Breast epithelium (tissue), 4 donors: ENCODE measurements at regions not wholly inside any gene's neighbourhood (a gene's known extent, or its start where the extent isn't known, plus 50 kb on each side); places are given as distances from the start of the nearest gene placed in this dataset.

Source experiments
- DNase-seq, 2 donors: peaks; one replicate each; pipeline ENCODE4 v3.0.0-alpha.2; 2019; ENCODE audit warnings: low spot score in 2 of 2
- H3K27ac ChIP-seq, 2 donors: fragments of 200-600 bp; sonication (generic) in 1 of 2; one replicate each; pipeline ENCODE4 v1.5.1; 2016 to 2019; ENCODE audit warnings: mild to moderate bottlenecking in 1 of 2
- H3K27me3 ChIP-seq, 2 donors: fragments of 200-600 bp; sonication (generic) in 1 of 2; one replicate each; pipeline versions ENCODE4 v1.5.1 to v1.6.0; 2017 to 2019; ENCODE audit warnings: control low read depth in 1 of 2, mild to moderate bottlenecking in 1 of 2
- H3K36me3 ChIP-seq: fragments of 200-600 bp; one replicate; pipeline ENCODE4 v1.5.1; 2019
- H3K4me1 ChIP-seq, 2 donors: fragments of 200-600 bp; sonication (generic); one replicate each; pipeline ENCODE4 v1.5.1; 2016 to 2019; ENCODE audit warnings: control low read depth in 1 of 2
- H3K4me3 ChIP-seq, 3 donors: fragments of 200-600 bp; sonication (generic); 1 replicate in 2 of 3; 2 replicates in 1 of 3; pipeline ENCODE4 v1.5.1; 2016 to 2019; ENCODE audit warnings: mild to moderate bottlenecking in 3 of 3, moderate library complexity in 2 of 3
- H3K9me3 ChIP-seq, 2 donors: fragments of 200-600 bp; sonication (generic) in 1 of 2; one replicate each; pipeline ENCODE4 v1.5.1; 2016 to 2019; ENCODE audit warnings: control low read depth in 1 of 2
- CTCF ChIP-seq, 3 donors: fragments of 450-650 bp; IDR thresholded peaks; one replicate each; pipeline ENCODE4 v1.5.1; 2016 to 2017; ENCODE audit warnings: antibody characterized with exemption in 3 of 3, mild to moderate bottlenecking in 3 of 3, moderate library complexity in 3 of 3
- POLR2A ChIP-seq: fragments of 450-650 bp; IDR thresholded peaks from one replicate; pipeline ENCODE4 v1.6.1; 2016; ENCODE audit warnings: antibody characterized with exemption, mild to moderate bottlenecking, moderate library complexity
- POLR2AphosphoS5 ChIP-seq, 3 donors: sonication (generic); formaldehyde crosslinking; IDR thresholded peaks; one replicate each; pipeline ENCODE4 v1.6.1; 2017; ENCODE audit warnings: antibody characterized with exemption in 3 of 3
- intact Hi-C: fragments of 100-400 bp; cut with DNase I; formaldehyde crosslinking; loops from one replicate; pipeline ENCODE4 v1.15.1; 2023; ENCODE audit warnings: low total_unique reads

- Histone ChIP-seq H3K27ac (no peak overlapping the region), H3K4me1 (no peaks in the 10 kb centered on the region), H3K27me3 (no peaks in the 10 kb centered on the region), H3K36me3 (no peaks in the 10 kb centered on the region), H3K9me3 (peaks cover 0 to 7% of the 10 kb centered on the region in 2 donors), H3K4me3 (no peak overlapping the region)
- intact Hi-C loops: no loop called here
- no peak for TF ChIP-seq POLR2A
- TF ChIP-seq POLR2AphosphoS5 (IDR thresholded peaks at IDR 0.05): no peak
- TF ChIP-seq CTCF (IDR thresholded peaks at IDR 0.05): no peak
- DNase-seq: no peak
These were observed 1194.3 kb upstream of the CDH8 start for GRCh38 chr16:63230421-63231040.

- H3K36me3 ChIP-seq: no peaks in the 10 kb centered on the region
- no peak for DNase-seq
- no peak overlapping the region for H3K4me3 ChIP-seq
- no peak for TF ChIP-seq CTCF (IDR thresholded peaks at IDR 0.05)
- no peak for TF ChIP-seq POLR2A
- TF ChIP-seq POLR2AphosphoS5 (IDR thresholded peaks at IDR 0.05): no peak
- no peak overlapping the region for H3K27ac ChIP-seq
- H3K27me3 ChIP-seq: no peaks in the 10 kb centered on the region
- H3K4me1 ChIP-seq: no peaks in the 10 kb centered on the region
- H3K9me3 ChIP-seq: peaks cover 0 to 3% of the 10 kb centered on the region in 2 donors
- intact Hi-C loops: no loop called here
These were observed 1192.0 kb upstream of the CDH8 start for GRCh38 chr16:63228259-63228658.

- Histone ChIP-seq H3K4me1 (no peaks in the 10 kb centered on the region), H3K27ac (no peak overlapping the region), H3K27me3 (no peaks in the 10 kb centered on the region), H3K9me3 (no peaks in the 10 kb centered on the region), H3K4me3 (no peak overlapping the region), H3K36me3 (no peaks in the 10 kb centered on the region)
- no peak for TF ChIP-seq POLR2A
- no peak for DNase-seq
- intact Hi-C loops: no loop called here
These were observed 1187.6 kb upstream of the CDH8 start for GRCh38 chr16:63223851-63224250.

GRCh38 chr16:63216696-63217423, 1180.6 kb upstream of the CDH8 start:
- intact Hi-C loops: no loop called here
- H3K4me3 ChIP-seq: no peak overlapping the region
- TF ChIP-seq POLR2AphosphoS5 (IDR thresholded peaks at IDR 0.05): no peak
- TF ChIP-seq POLR2A: no peak
- TF ChIP-seq CTCF (IDR thresholded peaks at IDR 0.05): no peak

GRCh38 chr16:63201851-63202250, 1165.6 kb upstream of the CDH8 start:
- Histone ChIP-seq H3K36me3 (no peaks in the 10 kb centered on the region), H3K27ac (no peak overlapping the region), H3K27me3 (no peaks in the 10 kb centered on the region), H3K4me1 (no peaks in the 10 kb centered on the region), H3K4me3 (no peak overlapping the region), H3K9me3 (no peaks in the 10 kb centered on the region)
- TF ChIP-seq CTCF (IDR thresholded peaks at IDR 0.05) (no peak), POLR2AphosphoS5 (IDR thresholded peaks at IDR 0.05) (no peak), POLR2A (no peak)
- intact Hi-C loops: no loop called here
- no peak for DNase-seq

More at GRCh38 chr16:63216696-63217423, 1180.6 kb upstream of the CDH8 start:
- Histone ChIP-seq H3K27me3 (no peaks in the 10 kb centered on the region), H3K9me3 (no peaks in the 10 kb centered on the region), H3K4me1 (no peaks in the 10 kb centered on the region), H3K27ac (no peak overlapping the region), H3K36me3 (no peaks in the 10 kb centered on the region)
- no peak for DNase-seq
